NCI-H748 (cell line): ENCODE measurements at regions not wholly inside any gene's neighbourhood (a gene's known extent, or its start where the extent isn't known, plus 50 kb on each side); places are given as distances from the start of the nearest gene placed in this dataset.

Source experiments
- DNase-seq: peaks from one replicate; lab custom pipeline; 2025; ENCODE audit not compliant: unreplicated experiment; lab: John Stamatoyannopoulos, UW

DNA sequence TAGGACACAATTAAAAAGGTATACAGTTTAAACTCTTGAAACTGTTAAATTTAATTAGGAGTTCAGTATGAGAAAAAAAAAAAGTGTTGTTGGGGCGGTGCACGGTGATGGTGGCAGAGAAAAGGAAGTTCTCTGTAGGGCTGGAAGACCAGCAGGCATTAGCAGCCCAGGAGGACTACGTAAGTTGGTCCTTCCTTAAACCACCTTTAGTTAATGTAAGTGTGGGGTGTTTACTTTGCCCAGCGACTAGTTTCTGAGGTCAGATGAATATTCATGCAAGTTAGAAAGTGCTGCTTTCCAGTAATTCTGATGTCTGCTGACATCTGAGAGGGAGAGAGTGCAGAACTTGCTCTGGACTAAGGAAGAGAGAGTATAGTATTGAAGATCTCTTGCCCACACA, 54.9 kb downstream of the NKX2-1 start:
- no peak for DNase-seq

GRCh38 chr14:36462890-36463289, 57.1 kb downstream of the NKX2-1 start:
- no peak for DNase-seq

- peak; percentile 60 for DNase-seq
Observed at GRCh38 chr14:36455241-36455627, 64.8 kb downstream of the NKX2-1 start.

- peak; percentile 60 for DNase-seq
Observed at GRCh38 chr14:36454599-36455240, 65.3 kb downstream of the NKX2-1 start.

DNA sequence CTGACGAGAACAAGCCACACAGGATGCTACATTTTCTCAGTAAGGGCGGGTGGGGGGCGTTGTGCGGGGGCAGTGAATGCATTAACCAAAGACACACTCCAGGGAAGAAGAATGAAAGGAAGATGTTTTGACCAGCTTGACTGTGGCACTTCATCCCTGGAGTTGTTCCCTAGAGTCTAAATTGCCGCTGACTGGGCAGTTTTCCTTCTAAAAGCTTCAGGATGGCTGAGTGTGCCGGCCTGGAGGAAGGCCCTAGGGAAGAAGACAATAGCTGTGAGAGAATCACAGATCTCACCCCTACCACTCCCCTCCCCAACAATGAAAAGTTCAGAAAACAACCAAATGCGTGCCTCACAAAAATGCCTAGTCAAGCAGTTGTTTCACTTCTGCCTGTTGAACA, 67.2 kb downstream of the NKX2-1 start:
- DNase-seq, result peak; percentile 62

DNA sequence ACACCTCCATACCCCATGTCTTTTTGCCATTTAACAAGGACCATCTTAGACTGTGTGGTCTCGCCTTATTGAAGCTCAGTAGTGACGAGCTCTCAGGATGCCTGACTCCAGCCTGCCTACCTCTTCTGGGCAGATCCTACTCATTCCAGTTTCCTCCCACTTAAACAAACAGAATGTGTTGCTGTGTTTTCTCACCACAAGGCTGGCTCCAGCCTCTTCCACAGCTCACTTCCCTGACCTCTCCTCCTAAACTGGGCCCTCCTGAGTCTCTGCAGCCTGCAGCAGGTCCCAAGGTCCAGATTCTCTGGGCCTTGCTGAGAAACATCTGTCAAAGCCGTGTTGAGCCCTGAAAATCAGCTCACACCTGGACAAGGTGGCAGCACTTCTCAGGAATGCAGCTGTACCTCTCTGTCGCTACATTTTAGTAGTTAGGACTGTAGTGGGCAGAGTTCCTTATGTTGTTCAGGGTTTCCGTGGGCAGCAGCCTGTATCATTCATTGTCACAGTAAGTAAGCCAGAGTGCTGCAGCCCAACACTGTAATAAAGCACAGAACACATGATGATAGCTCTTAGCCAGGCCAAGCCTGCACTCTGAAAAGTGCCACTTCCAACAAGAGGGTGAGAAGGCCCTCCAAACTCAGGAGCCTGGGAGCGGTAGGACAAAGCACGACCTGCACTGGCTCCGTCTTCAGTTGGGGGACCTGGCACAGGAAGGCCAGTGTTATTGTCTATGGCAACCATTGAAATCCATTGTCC, 68.5 kb downstream of the NKX2-1 start:
- DNase-seq, result peak; percentile 45

DNA sequence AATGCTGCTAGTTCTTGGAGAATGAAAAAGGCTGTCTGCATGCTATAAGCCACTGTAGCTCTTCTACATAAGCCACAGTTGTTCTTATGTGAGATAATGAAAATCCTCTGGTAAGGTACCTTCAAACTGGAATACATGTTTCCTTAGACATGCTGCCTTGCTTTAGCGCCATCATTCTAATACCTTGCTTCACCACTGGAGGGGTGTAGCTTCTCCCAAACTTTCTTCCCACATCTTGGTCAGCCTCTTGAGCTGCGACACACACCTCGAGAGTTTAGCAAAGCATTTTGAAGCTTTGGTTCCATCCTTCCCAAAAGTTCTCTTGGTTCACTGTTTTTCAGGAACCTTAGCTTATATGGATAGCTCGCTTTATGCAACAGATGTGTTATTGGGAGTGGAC, 69.5 kb downstream of the NKX2-1 start:
- DNase-seq, result no peak

DNA sequence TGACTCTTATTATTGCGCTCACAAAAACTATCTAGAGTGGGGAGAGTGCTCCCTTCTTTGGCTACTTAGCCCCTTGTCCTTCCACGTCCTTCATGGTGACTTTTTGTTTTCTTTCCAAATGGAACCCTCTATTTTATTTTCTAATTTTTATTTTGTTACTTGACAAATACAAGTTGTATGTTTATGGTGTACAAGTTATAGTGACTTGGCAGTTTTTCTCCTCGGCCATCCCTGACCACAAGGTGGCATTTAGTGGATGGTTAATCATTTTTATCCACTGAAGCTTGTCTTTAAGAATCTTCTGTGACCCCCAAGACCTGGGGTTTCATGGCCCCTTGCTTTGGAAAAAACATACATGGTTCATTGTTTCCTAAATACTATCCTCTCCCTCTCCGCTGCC, 70.1 kb downstream of the NKX2-1 start:
- DNase-seq, result no peak

- peak; percentile 87 for DNase-seq
Observed at GRCh38 chr14:36443374-36443773, 76.7 kb downstream of the NKX2-1 start.

GRCh38 chr14:36442824-36443241, 77.2 kb downstream of the NKX2-1 start:
- peak; percentile 93 for DNase-seq

- DNase-seq, result no peak
Observed at GRCh38 chr14:36441283-36441682, 78.7 kb downstream of the NKX2-1 start.

- peak; percentile 50 for DNase-seq
Observed at GRCh38 chr14:36439766-36440165, 80.3 kb downstream of the NKX2-1 start.

DNA sequence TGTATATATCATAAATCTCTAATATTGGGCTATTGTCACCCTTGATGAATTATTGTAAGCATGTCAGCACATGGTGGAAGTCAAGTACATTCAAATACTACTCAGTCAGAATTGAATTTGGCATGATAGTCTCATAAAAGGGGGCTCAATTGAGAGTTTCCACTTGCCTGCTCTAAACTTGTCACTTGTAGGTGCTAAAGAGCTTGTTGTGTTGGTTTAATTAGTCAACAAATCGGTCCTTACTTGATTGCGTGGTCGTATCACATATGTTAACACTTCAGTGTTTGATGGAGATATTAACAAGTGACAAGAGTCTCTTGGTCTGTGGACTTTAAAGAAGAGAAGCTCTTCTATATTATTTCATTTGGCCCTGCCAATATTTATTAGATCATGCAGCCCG, 81.1 kb downstream of the NKX2-1 start:
- DNase-seq, result no peak

DNA sequence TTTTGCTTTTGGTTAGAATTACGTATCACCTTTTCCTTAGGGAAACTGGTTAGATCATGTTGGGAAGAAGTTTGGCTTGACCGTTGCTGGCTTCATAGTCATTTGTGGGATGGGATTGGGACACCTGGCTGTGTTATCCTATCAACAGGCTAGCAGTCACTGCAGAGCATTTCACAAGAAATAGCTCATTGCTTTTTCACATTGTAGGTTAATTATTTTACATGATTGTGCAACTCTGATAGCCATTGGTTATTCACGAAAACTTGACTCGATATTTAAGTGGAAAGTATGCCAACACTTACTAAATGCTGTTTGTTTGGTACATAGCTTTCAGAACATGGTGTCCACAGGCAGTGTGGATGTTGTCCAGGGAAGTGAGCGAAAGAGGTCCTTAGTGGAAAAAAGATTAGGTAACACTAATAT, 89.4 kb downstream of the NKX2-1 start:
- DNase-seq, result no peak

GRCh38 chr14:36430169-36430568, 89.9 kb downstream of the NKX2-1 start:
- no peak for DNase-seq

DNA sequence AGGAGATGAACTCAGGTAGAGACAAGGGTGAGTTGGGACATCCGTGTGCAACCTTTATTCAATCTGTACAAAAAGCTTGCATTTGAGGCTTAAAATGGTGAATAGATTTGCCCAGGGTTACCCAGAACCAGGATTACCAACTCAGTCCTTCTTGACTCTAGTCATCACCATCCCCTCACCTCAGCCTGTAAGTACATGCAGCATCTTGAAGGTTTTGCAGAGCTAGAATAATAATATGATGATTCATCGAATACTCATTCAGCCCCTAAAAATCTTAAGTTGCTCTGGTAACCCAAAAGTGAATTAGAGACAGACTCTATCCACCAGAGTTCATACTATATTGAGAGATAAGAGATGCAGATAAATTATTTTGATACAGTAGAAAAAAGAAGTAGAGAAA, 90.3 kb downstream of the NKX2-1 start:
- DNase-seq, result no peak

DNA sequence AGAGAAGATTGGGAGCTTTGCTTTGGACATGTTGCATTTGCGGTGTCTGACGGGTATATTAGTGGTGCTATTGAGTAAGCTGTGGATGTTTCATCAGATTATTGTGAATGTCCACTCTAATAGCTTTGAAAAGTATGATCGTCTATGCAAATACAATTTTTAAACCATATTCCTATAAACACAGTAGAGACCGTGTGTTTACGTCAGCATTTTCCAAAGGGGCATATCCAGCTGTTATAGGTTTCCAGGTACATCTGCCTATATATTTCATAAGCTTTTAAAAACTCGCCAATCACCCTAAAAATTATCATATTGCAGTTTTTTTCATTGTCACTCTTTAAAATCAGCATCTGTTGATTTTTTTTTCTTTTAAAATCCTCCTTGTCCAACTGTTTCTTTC, 91.7 kb downstream of the NKX2-1 start:
- DNase-seq, result no peak

GRCh38 chr14:36426836-36427235, 93.2 kb downstream of the NKX2-1 start:
- no peak for DNase-seq

DNA sequence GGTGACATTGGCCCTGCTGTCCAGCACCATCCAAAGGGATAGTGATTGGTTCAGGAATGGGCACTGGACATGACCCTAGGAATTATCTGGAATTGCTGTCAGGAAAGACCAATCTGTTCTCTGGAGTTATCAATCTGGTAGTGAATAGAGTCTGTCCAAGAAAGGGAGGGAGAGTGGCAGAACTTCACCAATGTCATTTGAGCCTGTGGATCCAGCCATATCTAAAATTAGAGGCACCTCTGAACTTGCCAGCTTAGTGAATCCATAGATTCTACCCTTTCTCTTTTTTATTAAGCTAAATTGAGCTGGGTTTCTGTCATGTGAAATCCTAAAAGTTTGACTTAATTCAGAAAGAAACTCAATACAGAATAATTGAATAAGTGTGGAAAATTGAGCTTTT, 93.9 kb downstream of the NKX2-1 start:
- no peak for DNase-seq

DNA sequence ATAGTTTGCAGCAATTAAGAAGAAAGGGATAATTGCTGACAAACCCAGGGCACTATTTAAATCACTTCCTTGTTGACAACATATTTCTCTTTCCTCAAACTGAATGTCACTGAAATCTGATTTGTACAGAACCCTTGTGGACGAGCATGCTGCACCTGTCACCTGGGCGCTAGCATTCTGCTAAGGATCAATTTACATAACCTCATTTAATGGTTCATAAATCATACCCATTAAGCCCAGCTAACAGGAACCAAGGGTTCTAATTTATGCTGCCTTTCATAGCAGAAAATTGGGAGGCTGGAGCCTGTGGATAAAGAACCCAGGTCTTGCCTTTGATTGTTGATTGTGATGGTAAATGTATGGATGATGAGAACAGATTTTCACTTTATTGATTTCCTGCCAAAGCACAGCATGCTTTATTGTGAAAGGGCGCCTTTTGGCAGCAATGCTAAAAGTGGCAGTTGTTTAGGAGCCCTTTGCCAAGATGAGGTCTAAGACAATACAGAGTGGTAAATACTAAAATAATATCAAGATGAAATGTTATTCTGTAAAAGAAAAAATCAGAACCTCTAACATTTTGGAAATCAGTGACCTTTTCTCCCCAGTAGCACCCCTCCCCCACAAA, 95.4 kb downstream of the NKX2-1 start:
- peak; percentile 100 for DNase-seq

GRCh38 chr14:36423430-36423829, 96.6 kb downstream of the NKX2-1 start:
- peak; percentile 94 for DNase-seq

GRCh38 chr14:36420149-36420687, 99.8 kb upstream of the MBIP start:
- DNase-seq, result no peak
